A673 (cell line): ENCODE measurements at regions not wholly inside any gene's neighbourhood (a gene's known extent, or its start where the extent isn't known, plus 50 kb on each side); places are given as distances from the start of the nearest gene placed in this dataset.

Source experiments
- BruUV-seq: library from RNA; stranded (reverse); fragments of 400-500 nt; replicated peaks from 2 replicates; lab custom pipeline; 2021; lab: Mats Ljungman, UMichigan
- CTCF ChIA-PET: fragments of 300-600 bp; sonication (Branson Sonifier 250); formaldehyde crosslinking; loops from one replicate; lab custom pipeline; 2022; ENCODE audit warnings: antibody characterized with exemption; lab: Charles Lee
- POLR2A ChIA-PET: fragments of 300-600 bp; sonication (Branson Sonifier 250); formaldehyde crosslinking; loops from one replicate; lab custom pipeline; 2022; ENCODE audit warnings: antibody characterized with exemption; ENCODE audit not compliant: low non-redundant PET; lab: Charles Lee
- DNase-seq: peaks from one replicate; pipeline ENCODE4 v3.0.0-alpha.2; 2015; ENCODE audit warnings: low spot score
- H3K27ac ChIP-seq: fragments of 200-600 bp; sonication (generic); 2 replicates; pipeline ENCODE4 v1.5.1; 2016; ENCODE audit warnings: mixed run types, low read depth, mild to moderate bottlenecking, mixed read lengths, antibody characterized with exemption, low read length; ENCODE audit not compliant: poor library complexity, severe bottlenecking
- H3K27me3 ChIP-seq: fragments of 200-600 bp; sonication (generic); replicated peaks from 2 replicates; pipeline ENCODE4 v1.6.1; 2017; ENCODE audit warnings: mixed run types, low read depth, mild to moderate bottlenecking, mixed read lengths, antibody characterized with exemption, low read length; ENCODE audit not compliant: insufficient read depth, poor library complexity
- H3K36me3 ChIP-seq: fragments of 200-600 bp; sonication (generic); 2 replicates; pipeline ENCODE4 v1.6.1; 2016; ENCODE audit warnings: mixed run types, mild to moderate bottlenecking, mixed read lengths, antibody characterized with exemption, low read length; ENCODE audit not compliant: insufficient read depth, poor library complexity, severe bottlenecking
- H3K4me1 ChIP-seq: fragments of 200-600 bp; sonication (generic); 2 replicates; pipeline ENCODE4 v1.6.1; 2017; ENCODE audit warnings: mixed run types, mild to moderate bottlenecking, mixed read lengths, antibody characterized with exemption, low read length; ENCODE audit not compliant: insufficient read depth, poor library complexity, severe bottlenecking
- H3K4me3 ChIP-seq: fragments of 200-600 bp; sonication (generic); 2 replicates; pipeline ENCODE4 v1.5.1; 2016; ENCODE audit warnings: low read depth, mixed run types, mild to moderate bottlenecking, mixed read lengths, low read length; ENCODE audit not compliant: poor library complexity, severe bottlenecking
- H3K9me3 ChIP-seq: fragments of 200-600 bp; sonication (generic); 2 replicates; pipeline ENCODE4 v1.6.1; 2016; ENCODE audit warnings: mixed run types, low read depth, mild to moderate bottlenecking, mixed read lengths, antibody characterized with exemption, low read length; ENCODE audit not compliant: poor library complexity, severe bottlenecking
- EZH2 ChIP-seq: fragments of 200-600 bp; sonication (generic); IDR thresholded peaks from 2 replicates; pipeline ENCODE4 v1.6.1; 2017; ENCODE audit warnings: borderline replicate concordance, low read depth, mild to moderate bottlenecking, mixed read lengths, antibody characterized with exemption, low read length; ENCODE audit not compliant: poor library complexity, severe bottlenecking
- intact Hi-C: fragments of 100-400 bp; cut with micrococcal nuclease; formaldehyde crosslinking; loops from one replicate; pipeline ENCODE4 v1.10.0; 2022; ENCODE audit not compliant: unreplicated experiment
- TF ChIP-seq, protein P1 (sequence below): fragments of 300-800, 200-600 bp; sonication (generic); conservative IDR thresholded peaks from 2 replicates; pipeline ENCODE4 v1.5.1; 2017; ENCODE audit warnings: low read depth, mild to moderate bottlenecking, antibody characterized with exemption, low read length, moderate library complexity, mixed read lengths

DNA sequence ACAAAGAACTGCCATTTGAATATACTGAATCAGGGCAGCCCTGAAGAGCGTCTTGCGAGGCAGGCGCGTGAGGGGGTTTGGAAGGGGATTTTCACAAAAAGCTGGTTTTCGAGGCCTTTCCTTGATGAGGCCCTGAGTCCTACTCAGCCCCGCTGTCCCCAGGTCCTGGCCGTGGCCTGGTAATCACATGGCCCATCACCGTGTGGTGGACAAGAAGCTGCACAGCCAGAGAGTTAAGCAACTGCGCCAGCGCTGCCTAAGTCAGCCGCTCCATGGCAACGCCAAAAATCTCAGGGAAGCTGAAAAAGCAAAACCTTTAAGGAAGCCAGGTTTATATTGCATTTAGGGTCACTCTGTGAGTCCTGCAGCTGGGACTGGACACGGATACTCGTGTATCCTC is 341.2 kb upstream of the MYT1L start:
- H3K9me3 ChIP-seq: no peaks in the 10 kb centered on the region
- H3K27ac ChIP-seq: no peak overlapping the region
- intact Hi-C loops: no loop called here
- H3K4me1 ChIP-seq: no peaks in the 10 kb centered on the region
- H3K27me3 ChIP-seq: peaks cover 8% of the 10 kb centered on the region
- no peak overlapping the region for H3K4me3 ChIP-seq
- BruUV-seq: no TSS peak
- no peaks in the 10 kb centered on the region for H3K36me3 ChIP-seq
- DNase-seq: no peak
- ChIA-PET CTCF (no interaction called here), POLR2A (no interaction called here)
- TF ChIP-seq EZH2: no peak
- TF ChIP-seq, protein P1, sequence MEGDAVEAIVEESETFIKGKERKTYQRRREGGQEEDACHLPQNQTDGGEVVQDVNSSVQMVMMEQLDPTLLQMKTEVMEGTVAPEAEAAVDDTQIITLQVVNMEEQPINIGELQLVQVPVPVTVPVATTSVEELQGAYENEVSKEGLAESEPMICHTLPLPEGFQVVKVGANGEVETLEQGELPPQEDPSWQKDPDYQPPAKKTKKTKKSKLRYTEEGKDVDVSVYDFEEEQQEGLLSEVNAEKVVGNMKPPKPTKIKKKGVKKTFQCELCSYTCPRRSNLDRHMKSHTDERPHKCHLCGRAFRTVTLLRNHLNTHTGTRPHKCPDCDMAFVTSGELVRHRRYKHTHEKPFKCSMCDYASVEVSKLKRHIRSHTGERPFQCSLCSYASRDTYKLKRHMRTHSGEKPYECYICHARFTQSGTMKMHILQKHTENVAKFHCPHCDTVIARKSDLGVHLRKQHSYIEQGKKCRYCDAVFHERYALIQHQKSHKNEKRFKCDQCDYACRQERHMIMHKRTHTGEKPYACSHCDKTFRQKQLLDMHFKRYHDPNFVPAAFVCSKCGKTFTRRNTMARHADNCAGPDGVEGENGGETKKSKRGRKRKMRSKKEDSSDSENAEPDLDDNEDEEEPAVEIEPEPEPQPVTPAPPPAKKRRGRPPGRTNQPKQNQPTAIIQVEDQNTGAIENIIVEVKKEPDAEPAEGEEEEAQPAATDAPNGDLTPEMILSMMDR: no peak

DNA sequence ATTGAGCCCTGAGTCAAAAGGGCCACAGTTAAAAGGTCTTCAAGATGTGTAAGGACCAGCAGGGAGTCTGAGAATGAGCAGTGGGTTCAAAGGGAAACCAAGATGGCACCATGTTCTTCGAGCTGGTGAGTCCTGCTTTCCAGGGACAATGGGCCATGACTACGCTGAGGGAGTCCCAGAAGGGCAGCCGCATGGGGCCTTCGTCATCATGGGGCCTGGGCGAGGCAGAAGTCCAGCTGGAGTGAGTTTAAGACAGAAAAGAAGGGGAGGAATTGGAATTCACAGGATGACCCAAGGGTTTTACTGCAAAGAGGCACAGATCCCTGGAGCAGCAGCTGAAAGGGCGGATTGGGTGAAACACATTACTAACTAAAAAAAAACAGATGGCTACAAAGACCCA is 340.8 kb upstream of the MYT1L start:
- POLR2A ChIA-PET: no interaction called here
- CTCF ChIA-PET: no interaction called here

DNA sequence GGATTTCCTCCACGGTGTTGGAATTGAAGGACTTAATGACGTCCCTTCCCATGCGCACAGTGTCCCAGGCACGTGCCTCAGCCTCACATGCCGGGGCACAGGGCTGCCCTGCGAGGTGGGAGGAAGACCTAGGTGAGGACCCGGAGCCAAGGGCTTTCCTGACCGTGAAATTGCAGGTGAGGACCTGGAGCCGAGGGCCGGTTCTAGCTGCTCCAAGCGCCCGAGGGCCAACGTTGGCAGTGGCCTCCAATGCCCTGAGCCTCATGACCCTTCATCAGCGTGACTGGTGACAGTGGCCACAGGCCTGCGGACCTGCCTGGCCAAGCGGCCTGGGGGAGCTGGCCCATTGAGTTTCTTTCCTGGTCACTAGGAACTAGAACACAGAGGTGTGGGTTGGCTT is 338.2 kb upstream of the MYT1L start:
- no peak for TF ChIP-seq EZH2
- TF ChIP-seq, protein P1: no peak
- intact Hi-C loops: no loop called here
- H3K36me3 ChIP-seq: no peaks in the 10 kb centered on the region
- BruUV-seq: no TSS peak
- no peak overlapping the region for H3K4me3 ChIP-seq
- H3K4me1 ChIP-seq: no peaks in the 10 kb centered on the region
- POLR2A ChIA-PET: no interaction called here
- CTCF ChIA-PET: no interaction called here
- DNase-seq: no peak
- H3K9me3 ChIP-seq: no peaks in the 10 kb centered on the region
- H3K27me3 ChIP-seq: no peaks in the 10 kb centered on the region
- no peak overlapping the region for H3K27ac ChIP-seq

More for the DNA sequence above, 340.8 kb upstream of the MYT1L start:
- Histone ChIP-seq H3K9me3 (no peaks in the 10 kb centered on the region), H3K36me3 (no peaks in the 10 kb centered on the region), H3K27me3 (peaks cover 8% of the 10 kb centered on the region), H3K27ac (no peak overlapping the region), H3K4me3 (no peak overlapping the region), H3K4me1 (no peaks in the 10 kb centered on the region)
- BruUV-seq: no TSS peak
- DNase-seq: no peak
- intact Hi-C loops: no loop called here
- TF ChIP-seq, protein P1: no peak
- TF ChIP-seq EZH2: no peak
